ENCODE measurements at regions not wholly inside any gene's neighbourhood (a gene's known extent, or its start where the extent isn't known, plus 50 kb on each side); places are given as distances from the start of the nearest gene placed in this dataset.

- POLR2A ChIA-PET (ENCODE audit: low non-redundant PET), result no interaction called here
- CTCF ChIA-PET, result interaction anchor here (0.6 kb wide), 2 partner anchors 35 to 506 kb away, joined by 3 to 5 read pairs; no protein-coding TSS in a partner anchor
- TF ChIP-seq CTCF (conservative IDR thresholded peaks at IDR 0.05; ENCODE audit: low read depth), result no peak
- DNase-seq (ENCODE audit: low spot score), result no peak
- H3K27ac ChIP-seq, result no peak overlapping the region
Observed at GRCh38 chr4:157023941-157024340, 52.0 kb upstream of the GLRB start.

GRCh38 chr4:157025898-157026297, 50.1 kb upstream of the GLRB start:
- DNase-seq (ENCODE audit: low spot score), result no peak
- ChIA-PET POLR2A (ENCODE audit: low non-redundant PET) (no interaction called here), CTCF (no interaction called here)
- H3K27ac ChIP-seq, result no peak overlapping the region
- no peak for TF ChIP-seq CTCF (conservative IDR thresholded peaks at IDR 0.05; ENCODE audit: low read depth)

Data from RWPE1 (cell line).